Muscle layer of duodenum (tissue), 2 donors: ENCODE measurements at regions not wholly inside any gene's neighbourhood (a gene's known extent, or its start where the extent isn't known, plus 50 kb on each side); places are given as distances from the start of the nearest gene placed in this dataset.

ENCODE experiments used
- H3K27ac ChIP-seq: one replicate; pipeline ENCODE4 v1.7.0; 2013; ENCODE audit warnings: mild to moderate bottlenecking, low read length
- H3K27me3 ChIP-seq: one replicate; pipeline ENCODE4 v1.7.0; 2013; ENCODE audit warnings: low read depth, mild to moderate bottlenecking, control low read depth, low read length
- H3K36me3 ChIP-seq, 2 donors: one replicate each; pipeline ENCODE4 v1.7.0; 2013; ENCODE audit warnings: low read length in 2 of 2, control low read depth in 1 of 2, mild to moderate bottlenecking in 1 of 2; ENCODE audit not compliant: insufficient read depth in 2 of 2, control insufficient read depth in 1 of 2
- H3K4me1 ChIP-seq, 2 donors: one replicate each; pipeline ENCODE4 v1.7.0; 2013; ENCODE audit warnings: low read length in 2 of 2, mild to moderate bottlenecking in 2 of 2, control low read depth in 1 of 2, moderate library complexity in 1 of 2; ENCODE audit not compliant: insufficient read depth in 2 of 2, control insufficient read depth in 1 of 2
- H3K4me3 ChIP-seq, 2 donors: one replicate each; pipeline ENCODE4 v1.7.0; 2013; ENCODE audit warnings: low read length in 2 of 2, low read depth in 1 of 2, mild to moderate bottlenecking in 1 of 2
- H3K9me3 ChIP-seq, 2 donors: one replicate each; pipeline ENCODE4 v1.7.0; 2013; ENCODE audit warnings: low read length in 2 of 2, control low read depth in 1 of 2, mild to moderate bottlenecking in 1 of 2; ENCODE audit not compliant: control insufficient read depth in 1 of 2
- donor health status: healthy.

- Histone ChIP-seq H3K36me3 (no peaks in the 10 kb centered on the region), H3K4me3 (no peak overlapping the region), H3K4me1 (no peaks in the 10 kb centered on the region), H3K9me3 (no peaks in the 10 kb centered on the region), H3K27ac (no peak overlapping the region), H3K27me3 (no peaks in the 10 kb centered on the region)
Measured at GRCh38 chr9:38284588-38285051, 107.9 kb upstream of the ALDH1B1 start.

- H3K36me3 ChIP-seq = no peaks in the 10 kb centered on the region
- no peaks in the 10 kb centered on the region for H3K9me3 ChIP-seq
- no peaks in the 10 kb centered on the region for H3K27me3 ChIP-seq
- H3K4me3 ChIP-seq = no peak overlapping the region
- H3K27ac ChIP-seq = no peak overlapping the region
- no peaks in the 10 kb centered on the region for H3K4me1 ChIP-seq
Measured at GRCh38 chr9:38284039-38284575, 108.4 kb upstream of the ALDH1B1 start.

- Histone ChIP-seq H3K36me3 (no peaks in the 10 kb centered on the region), H3K27ac (no peak overlapping the region), H3K4me1 (no peaks in the 10 kb centered on the region), H3K27me3 (no peaks in the 10 kb centered on the region), H3K9me3 (no peaks in the 10 kb centered on the region), H3K4me3 (no peak overlapping the region)
Measured at GRCh38 chr9:38282756-38283155, 109.7 kb upstream of the ALDH1B1 start.

- Histone ChIP-seq H3K27me3 (no peaks in the 10 kb centered on the region), H3K9me3 (no peaks in the 10 kb centered on the region), H3K27ac (no peak overlapping the region), H3K4me3 (no peak overlapping the region), H3K36me3 (no peaks in the 10 kb centered on the region), H3K4me1 (no peaks in the 10 kb centered on the region)
Measured at GRCh38 chr9:38281917-38282316, 110.6 kb upstream of the ALDH1B1 start.

GRCh38 chr9:38281196-38281595 is 111.3 kb upstream of the ALDH1B1 start:
- Histone ChIP-seq H3K9me3 (no peaks in the 10 kb centered on the region), H3K36me3 (no peaks in the 10 kb centered on the region), H3K27ac (no peak overlapping the region)

GRCh38 chr9:38280251-38280800 is 112.2 kb upstream of the ALDH1B1 start:
- no peaks in the 10 kb centered on the region for H3K27me3 ChIP-seq
- H3K36me3 ChIP-seq = no peaks in the 10 kb centered on the region
- no peak overlapping the region for H3K4me3 ChIP-seq

More at GRCh38 chr9:38281196-38281595, 111.3 kb upstream of the ALDH1B1 start:
- Histone ChIP-seq H3K4me1 (no peaks in the 10 kb centered on the region), H3K27me3 (no peaks in the 10 kb centered on the region), H3K4me3 (no peak overlapping the region)

GRCh38 chr9:38278931-38279679 is 113.4 kb upstream of the ALDH1B1 start:
- no peak overlapping the region for H3K4me3 ChIP-seq
- no peak overlapping the region for H3K27ac ChIP-seq
- H3K9me3 ChIP-seq = no peaks in the 10 kb centered on the region
- H3K36me3 ChIP-seq = no peaks in the 10 kb centered on the region
- H3K4me1 ChIP-seq = no peaks in the 10 kb centered on the region
- no peaks in the 10 kb centered on the region for H3K27me3 ChIP-seq

More at GRCh38 chr9:38280251-38280800, 112.2 kb upstream of the ALDH1B1 start:
- H3K9me3 ChIP-seq = no peaks in the 10 kb centered on the region
- H3K27ac ChIP-seq = no peak overlapping the region
- H3K4me1 ChIP-seq = no peaks in the 10 kb centered on the region

- Histone ChIP-seq H3K27ac (no peak overlapping the region), H3K36me3 (no peaks in the 10 kb centered on the region), H3K27me3 (no peaks in the 10 kb centered on the region), H3K9me3 (no peaks in the 10 kb centered on the region), H3K4me1 (no peaks in the 10 kb centered on the region), H3K4me3 (no peak overlapping the region)
Measured at GRCh38 chr9:38278457-38278856, 114.0 kb upstream of the ALDH1B1 start.

- Histone ChIP-seq H3K27me3 (no peaks in the 10 kb centered on the region), H3K36me3 (no peaks in the 10 kb centered on the region), H3K9me3 (no peaks in the 10 kb centered on the region), H3K4me1 (no peaks in the 10 kb centered on the region), H3K4me3 (no peak overlapping the region), H3K27ac (no peak overlapping the region)
Measured at GRCh38 chr9:38277601-38278200, 114.8 kb upstream of the ALDH1B1 start.

- Histone ChIP-seq H3K4me3 (no peak overlapping the region), H3K4me1 (no peaks in the 10 kb centered on the region), H3K36me3 (no peaks in the 10 kb centered on the region), H3K27me3 (no peaks in the 10 kb centered on the region), H3K9me3 (no peaks in the 10 kb centered on the region), H3K27ac (no peak overlapping the region)
Measured at GRCh38 chr9:38276771-38277439, 115.6 kb upstream of the ALDH1B1 start.

GRCh38 chr9:38274800-38275199 is 117.7 kb upstream of the ALDH1B1 start:
- Histone ChIP-seq H3K4me3 (no peak overlapping the region), H3K36me3 (no peaks in the 10 kb centered on the region), H3K27me3 (no peaks in the 10 kb centered on the region), H3K9me3 (no peaks in the 10 kb centered on the region), H3K4me1 (no peaks in the 10 kb centered on the region), H3K27ac (no peak overlapping the region)
